ENCODE measurements at regions not wholly inside any gene's neighbourhood (a gene's known extent, or its start where the extent isn't known, plus 50 kb on each side); places are given as distances from the start of the nearest gene placed in this dataset.

DNA sequence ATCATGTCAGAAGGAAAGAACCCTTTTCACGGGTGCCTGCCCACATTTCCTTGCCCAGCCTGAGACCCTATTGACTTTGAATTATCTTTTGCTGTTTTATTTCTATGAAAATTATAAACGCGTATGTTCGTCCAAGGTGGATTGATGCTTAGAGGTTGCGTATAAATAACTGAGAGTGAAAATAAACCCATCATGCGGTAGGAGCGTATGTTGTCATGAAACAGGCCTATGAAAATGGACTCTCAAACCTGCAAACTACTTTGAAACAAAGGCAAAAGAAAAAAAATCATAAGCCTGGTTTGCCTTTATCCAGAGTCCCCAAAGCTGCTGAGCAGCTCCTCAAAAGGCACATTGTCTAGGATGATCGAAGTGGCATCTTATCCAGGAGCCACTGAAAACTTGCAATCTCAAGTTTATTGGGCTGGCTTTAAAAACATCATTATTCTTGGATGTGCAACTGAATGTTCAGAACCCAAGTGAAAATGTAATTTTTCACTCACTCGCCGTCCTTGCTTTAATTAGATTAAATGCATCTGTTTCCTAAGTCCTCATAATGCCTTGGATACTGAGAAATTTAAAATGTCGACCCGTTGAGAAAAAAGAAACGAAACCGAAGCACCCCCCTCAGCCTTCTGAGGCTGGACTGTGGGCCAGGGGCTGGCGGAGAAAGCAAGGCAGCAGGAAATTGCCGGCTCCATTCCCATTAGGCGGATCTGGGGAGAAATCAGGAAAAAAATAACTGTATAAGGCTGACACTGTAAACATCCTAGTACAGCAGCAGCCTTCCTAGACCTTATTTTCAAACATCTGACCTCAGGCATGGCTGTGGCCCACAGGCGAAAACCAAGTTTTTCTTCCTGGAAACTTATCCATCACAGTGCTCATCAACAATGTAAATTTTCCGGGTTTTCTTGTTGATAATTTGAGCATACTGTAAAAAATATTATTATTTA is 82.9 kb upstream of the PPARA start:
- 11 to 19% methylated on average over 16 to 19 of the region's 19 CpGs for WGBS, 2 donors (ENCODE audit: low coverage in 1 of 2)
- peak overlapping the region; percentile 98 to 100 (median 99) for H3K27ac ChIP-seq
- no peaks in the 10 kb centered on the region for H3K27me3 ChIP-seq
- ATAC-seq = no peak
- peaks cover 7 to 74% (median 42%) of the 10 kb centered on the region in 3 donors for H3K4me1 ChIP-seq
- H3K9me3 ChIP-seq = no peaks in the 10 kb centered on the region
- no peak for TF ChIP-seq EP300 (IDR thresholded peaks at IDR 0.05)
- TF ChIP-seq POLR2A (IDR thresholded peaks at IDR 0.05) = no peak
- no peak for TF ChIP-seq POLR2AphosphoS5 (IDR thresholded peaks at IDR 0.05)
- peak overlapping the region; percentile 16 to 37 for H3K4me3 ChIP-seq
- no peaks in the 10 kb centered on the region for H3K36me3 ChIP-seq

- TF ChIP-seq CTCF (IDR thresholded peaks at IDR 0.05) (no peak), POLR2A (IDR thresholded peaks at IDR 0.05) (no peak), EP300 (IDR thresholded peaks at IDR 0.05) (no peak), POLR2AphosphoS5 (IDR thresholded peaks at IDR 0.05) (no peak)
- Histone ChIP-seq H3K27ac (peak overlapping the region; percentile 98 to 100 (median 99)), H3K9me3 (no peaks in the 10 kb centered on the region), H3K36me3 (no peaks in the 10 kb centered on the region), H3K27me3 (no peaks in the 10 kb centered on the region), H3K4me3 (peak overlapping the region in 1 of 2 donors; percentile 37), H3K4me1 (peaks cover 6 to 66% (median 35%) of the 10 kb centered on the region in 3 donors)
- ATAC-seq = no peak
- 31 to 37% methylated on average over 2 of the region's 2 CpGs for WGBS, 2 donors (ENCODE audit: low coverage in 1 of 2)
Observed at GRCh38 chr22:46068181-46068592, 82.1 kb upstream of the PPARA start.

DNA sequence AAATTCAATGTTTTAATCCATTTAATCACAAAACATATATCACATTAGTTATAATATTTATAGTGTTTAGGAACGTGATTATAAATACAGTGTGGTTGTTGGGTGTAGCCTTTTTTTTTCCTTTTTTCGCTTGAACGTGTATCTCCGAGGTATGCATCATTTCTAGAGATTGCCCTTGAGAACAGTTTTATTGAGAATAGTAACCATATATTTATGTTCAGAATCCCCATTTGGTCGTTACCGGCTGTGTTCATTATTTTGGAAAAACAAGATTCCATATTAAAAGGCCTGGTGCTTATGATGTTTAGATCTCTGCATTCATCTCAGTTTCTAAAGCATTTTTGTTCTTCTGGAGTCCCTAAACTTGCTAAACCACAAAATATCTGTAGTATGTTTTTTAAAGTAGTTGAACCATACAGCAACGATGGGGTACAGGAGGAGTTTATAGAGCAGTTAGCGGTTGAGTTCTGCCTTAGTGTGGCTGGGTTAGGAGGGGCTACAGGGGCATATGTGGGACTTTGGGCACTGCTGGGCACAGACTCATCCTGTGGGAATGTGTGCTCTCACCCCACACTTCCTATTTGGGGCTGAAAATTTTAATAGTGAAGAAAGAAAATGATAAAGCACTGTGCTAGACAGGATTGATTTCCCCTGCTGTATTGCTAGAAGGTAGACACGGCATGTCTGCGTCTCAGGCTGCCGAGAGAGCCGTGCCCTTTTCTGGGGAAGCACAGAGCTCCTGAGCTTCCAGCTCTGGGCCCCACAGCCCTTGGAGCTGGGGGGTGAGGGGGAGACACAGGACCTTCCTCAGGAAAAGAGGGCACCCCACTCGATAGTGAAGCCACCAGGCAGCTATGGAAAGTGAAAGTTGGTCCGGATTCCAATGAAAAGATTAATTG is 81.5 kb upstream of the PPARA start:
- Histone ChIP-seq H3K36me3 (no peaks in the 10 kb centered on the region), H3K27me3 (no peaks in the 10 kb centered on the region), H3K27ac (peak overlapping the region; percentile 98 to 100 (median 99)), H3K4me1 (peaks cover 0 to 64% (median 28%) of the 10 kb centered on the region in 3 donors), H3K4me3 (peak overlapping the region; percentile 73 to 91), H3K9me3 (no peaks in the 10 kb centered on the region)
- 1 to 5% methylated on average over 13 to 14 of the region's 14 CpGs for WGBS, 2 donors (ENCODE audit: low coverage in 1 of 2)
- no peak for ATAC-seq
- TF ChIP-seq CTCF (IDR thresholded peaks at IDR 0.05) (no peak), EP300 (IDR thresholded peaks at IDR 0.05) (no peak), POLR2AphosphoS5 (IDR thresholded peaks at IDR 0.05) (no peak), POLR2A (IDR thresholded peaks at IDR 0.05) (no peak)

DNA sequence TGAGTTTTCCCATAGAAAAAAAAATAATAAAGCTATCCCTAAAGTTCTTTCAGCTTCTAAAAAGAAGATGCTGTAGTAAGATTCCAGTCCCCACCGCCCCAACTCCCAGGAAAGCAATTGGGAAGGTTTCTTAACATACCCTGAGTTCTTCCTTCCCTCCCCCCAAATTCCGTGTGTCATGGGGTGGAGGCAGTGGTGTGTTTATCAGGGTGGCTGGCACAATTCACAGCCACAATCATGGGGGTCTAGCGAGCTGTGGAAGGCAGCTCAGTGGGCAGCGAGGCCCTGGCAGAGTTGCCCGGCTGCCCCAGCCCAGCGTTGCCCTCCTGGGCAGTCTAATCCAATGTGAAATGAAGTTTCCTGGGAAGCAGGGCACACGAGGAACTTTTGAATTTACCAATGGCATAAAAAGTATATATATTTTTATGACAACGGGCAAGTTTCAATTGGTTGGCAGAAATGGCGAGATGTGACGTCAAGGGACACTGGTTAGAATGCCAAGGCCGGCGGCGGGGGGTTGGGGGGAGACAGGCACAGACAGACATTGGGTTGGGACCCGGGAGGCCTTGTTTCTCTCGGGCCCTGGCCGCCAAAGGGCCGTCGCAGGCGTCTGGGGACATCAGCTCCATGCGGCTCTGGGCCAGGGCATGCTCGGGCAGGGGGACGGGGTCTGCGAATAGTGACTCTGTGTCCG is 80.7 kb upstream of the PPARA start:
- Histone ChIP-seq H3K36me3 (no peaks in the 10 kb centered on the region), H3K9me3 (no peaks in the 10 kb centered on the region), H3K4me3 (peak overlapping the region; percentile 73 to 91), H3K27ac (peak overlapping the region; percentile 98 to 100 (median 99)), H3K27me3 (no peaks in the 10 kb centered on the region), H3K4me1 (peaks cover 0 to 64% (median 24%) of the 10 kb centered on the region in 3 donors)
- TF ChIP-seq POLR2AphosphoS5 (IDR thresholded peaks at IDR 0.05) = peak; percentile 92
- TF ChIP-seq POLR2A (IDR thresholded peaks at IDR 0.05) = peak; percentile 76 to 78
- no peak for TF ChIP-seq EP300 (IDR thresholded peaks at IDR 0.05)
- peak; percentile 48 for ATAC-seq
- 0 to 5% methylated on average over 4 to 5 of the region's 24 CpGs for WGBS, 2 donors (ENCODE audit: low coverage in 1 of 2)

DNA sequence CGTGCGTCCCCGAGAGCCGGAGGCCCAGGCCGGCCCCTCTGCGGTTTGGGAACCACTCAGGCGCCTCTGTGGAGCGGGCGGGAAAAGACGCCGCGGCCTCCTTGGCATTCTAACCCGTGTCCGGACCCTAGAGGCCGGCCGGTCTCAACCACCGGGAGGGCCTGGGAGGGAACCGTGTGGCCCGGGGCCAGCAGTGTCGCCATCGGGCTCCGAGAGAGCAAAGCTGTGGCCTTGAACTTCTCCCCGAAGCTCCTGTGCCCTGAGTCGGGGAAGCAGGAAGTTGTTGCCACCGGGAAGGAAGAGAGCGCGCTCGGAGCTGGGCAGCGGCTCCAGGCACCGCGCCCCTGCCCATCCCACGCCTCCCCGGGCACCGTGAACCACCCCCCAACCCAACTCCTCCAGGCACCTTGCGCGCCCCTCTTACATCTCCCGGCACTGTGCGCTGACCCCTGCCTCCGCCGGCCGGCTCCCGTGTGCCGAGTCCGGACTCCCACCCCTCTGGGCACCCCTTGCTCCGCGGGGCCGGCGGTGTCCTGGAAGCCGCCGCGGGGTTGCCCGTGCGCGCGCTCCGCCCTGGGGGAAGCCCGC is 80.0 kb upstream of the PPARA start:
- H3K36me3 ChIP-seq = no peaks in the 10 kb centered on the region
- peak; percentile 56 for ATAC-seq
- peak overlapping the region; percentile 98 to 100 (median 99) for H3K27ac ChIP-seq
- TF ChIP-seq POLR2AphosphoS5 (IDR thresholded peaks at IDR 0.05) (peak; percentile 1), CTCF (IDR thresholded peaks at IDR 0.05) (no peak), POLR2A (IDR thresholded peaks at IDR 0.05) (no peak)
- peaks cover 0 to 64% (median 28%) of the 10 kb centered on the region in 3 donors for H3K4me1 ChIP-seq
- peak overlapping the region; percentile 73 to 91 for H3K4me3 ChIP-seq
- no CpG with 5 or more reads among the region's 57 CpGs for WGBS, 2 donors (ENCODE audit: low coverage in 1 of 2)
- no peaks in the 10 kb centered on the region for H3K27me3 ChIP-seq
- no peaks in the 10 kb centered on the region for H3K9me3 ChIP-seq

Data from gastroesophageal sphincter (tissue), 4 donors.